Neural progenitor cell (in vitro differentiated cells): ENCODE measurements at regions not wholly inside any gene's neighbourhood (a gene's known extent, or its start where the extent isn't known, plus 50 kb on each side); places are given as distances from the start of the nearest gene placed in this dataset.

Experiments
- DNase-seq: peaks from one replicate; pipeline ENCODE4 v3.0.0-alpha.2; 2016; ENCODE audit warnings: low spot score
- H2AFZ ChIP-seq: fragments of 200-600 bp; sonication (generic); replicated peaks from 2 replicates; pipeline ENCODE4 v1.6.1; 2016; ENCODE audit warnings: antibody characterized with exemption
- H3F3A ChIP-seq: fragments of 200-600 bp; sonication (generic); 2 replicates; pipeline ENCODE4 v1.6.1; 2016; ENCODE audit warnings: antibody characterized with exemption, low read depth
- H3K27ac ChIP-seq: fragments of 200-600 bp; sonication (generic); 2 replicates; pipeline ENCODE4 v1.5.1; 2016; ENCODE audit warnings: mild to moderate bottlenecking
- H3K27me3 ChIP-seq: fragments of 200-600 bp; sonication (generic); 2 replicates; pipeline ENCODE4 v1.6.1; 2016; ENCODE audit warnings: mild to moderate bottlenecking, moderate library complexity
- H3K36me3 ChIP-seq: fragments of 200-600 bp; sonication (generic); 2 replicates; pipeline ENCODE4 v1.5.1; 2016
- H3K4me1 ChIP-seq: fragments of 200-600 bp; sonication (generic); 2 replicates; pipeline ENCODE4 v1.6.1; 2016; ENCODE audit warnings: mixed run types
- H3K4me2 ChIP-seq: fragments of 200-600 bp; sonication (generic); 2 replicates; pipeline ENCODE4 v1.6.1; 2016
- H3K4me3 ChIP-seq: fragments of 200-600 bp; sonication (generic); 2 replicates; pipeline ENCODE4 v1.5.1; 2016
- H3K79me2 ChIP-seq: fragments of 200-600 bp; sonication (generic); 2 replicates; pipeline ENCODE4 v1.6.1; 2016; ENCODE audit warnings: low read depth
- H3K9ac ChIP-seq: fragments of 200-600 bp; sonication (generic); 2 replicates; pipeline ENCODE4 v1.6.1; 2016
- H3K9me3 ChIP-seq: fragments of 200-600 bp; sonication (generic); 2 replicates; pipeline ENCODE4 v1.5.1; 2016; ENCODE audit warnings: low read depth
- H4K20me1 ChIP-seq: fragments of 200-600 bp; sonication (generic); 2 replicates; pipeline ENCODE4 v1.6.1; 2016; ENCODE audit warnings: low read depth
- H3K27ac Mint-ChIP-seq: 3 replicates; pipeline ENCODE4 v1.8.0; 2021; ENCODE audit warnings: mixed read lengths
- H3K27me3 Mint-ChIP-seq: 2 replicates; pipeline ENCODE4 v1.8.0; 2022; ENCODE audit warnings: low read depth, mild to moderate bottlenecking, inconsistent platforms, moderate library complexity, mixed read lengths; ENCODE audit not compliant: insufficient read depth
- H3K36me3 Mint-ChIP-seq: 3 replicates; pipeline ENCODE4 v1.8.0; 2021; ENCODE audit warnings: mixed read lengths
- H3K4me1 Mint-ChIP-seq: 3 replicates; pipeline ENCODE4 v1.8.0; 2021; ENCODE audit warnings: mixed read lengths
- H3K4me3 Mint-ChIP-seq: 3 replicates; pipeline ENCODE4 v1.8.0; 2021; ENCODE audit warnings: mild to moderate bottlenecking, moderate library complexity, mixed read lengths
- H3K9me3 Mint-ChIP-seq: 3 replicates; pipeline ENCODE4 v1.8.0; 2020; ENCODE audit warnings: mixed read lengths
- CTCF ChIP-seq: fragments of 200-600 bp; sonication (generic); IDR thresholded peaks from 2 replicates; pipeline ENCODE4 v1.5.1; 2017; ENCODE audit warnings: antibody characterized with exemption, mild to moderate bottlenecking
- EZH2 ChIP-seq: fragments of 200-600 bp; sonication (generic); IDR thresholded peaks from 2 replicates; pipeline ENCODE4 v1.6.1; 2017; ENCODE audit warnings: antibody characterized with exemption, mild to moderate bottlenecking, moderate library complexity
- EZH2phosphoT487 ChIP-seq: fragments of 200-600 bp; sonication (generic); IDR thresholded peaks from 2 replicates; pipeline ENCODE4 v1.6.1; 2017; ENCODE audit warnings: antibody characterized with exemption

- Histone ChIP-seq H3K79me2 (no peaks in the 10 kb centered on the region), H3K4me1 (no peaks in the 10 kb centered on the region), H3K4me3 (no peak overlapping the region), H3K27me3 (no peaks in the 10 kb centered on the region), H3K36me3 (no peaks in the 10 kb centered on the region), H3K9ac (no peak overlapping the region), H4K20me1 (no peaks in the 10 kb centered on the region), H3K4me2 (no peak overlapping the region), H3K27ac (no peak overlapping the region), H2AFZ (no peak overlapping the region), H3F3A (no peaks in the 10 kb centered on the region), H3K9me3 (no peaks in the 10 kb centered on the region)
- no peaks in the 10 kb centered on the region for H3K27me3 Mint-ChIP-seq
- H3K27ac Mint-ChIP-seq: no peak overlapping the region
- no peak overlapping the region for H3K4me3 Mint-ChIP-seq
- no peaks in the 10 kb centered on the region for H3K4me1 Mint-ChIP-seq
- no peaks in the 10 kb centered on the region for H3K36me3 Mint-ChIP-seq
- TF ChIP-seq CTCF: no peak
- TF ChIP-seq EZH2: no peak
- no peak for TF ChIP-seq EZH2phosphoT487
- DNase-seq: no peak
- H3K9me3 Mint-ChIP-seq: peaks cover 4% of the 10 kb centered on the region
Measured at GRCh38 chr4:189291939-189292338, 648.7 kb upstream of the FRG1 start.

- Histone ChIP-seq H3K27ac (no peak overlapping the region), H4K20me1 (no peaks in the 10 kb centered on the region), H2AFZ (no peak overlapping the region), H3K4me2 (no peak overlapping the region), H3K27me3 (no peaks in the 10 kb centered on the region), H3K4me3 (no peak overlapping the region), H3K79me2 (no peaks in the 10 kb centered on the region), H3F3A (no peaks in the 10 kb centered on the region), H3K9me3 (no peaks in the 10 kb centered on the region), H3K4me1 (no peaks in the 10 kb centered on the region), H3K9ac (no peak overlapping the region), H3K36me3 (no peaks in the 10 kb centered on the region)
- no peak for DNase-seq
- Mint-ChIP-seq H3K27ac (no peak overlapping the region), H3K36me3 (no peaks in the 10 kb centered on the region), H3K4me3 (no peak overlapping the region), H3K4me1 (no peaks in the 10 kb centered on the region), H3K27me3 (no peaks in the 10 kb centered on the region), H3K9me3 (peaks cover 7% of the 10 kb centered on the region)
- no peak for TF ChIP-seq CTCF
- TF ChIP-seq EZH2: no peak
- TF ChIP-seq EZH2phosphoT487: no peak
Measured at GRCh38 chr4:189293459-189293858, 647.2 kb upstream of the FRG1 start.

GRCh38 chr4:189294574-189294973, 646.1 kb upstream of the FRG1 start:
- H4K20me1 ChIP-seq: no peaks in the 10 kb centered on the region
- Mint-ChIP-seq H3K27me3 (no peaks in the 10 kb centered on the region), H3K27ac (no peak overlapping the region), H3K9me3 (peaks cover 7% of the 10 kb centered on the region), H3K4me3 (no peak overlapping the region), H3K4me1 (no peaks in the 10 kb centered on the region), H3K36me3 (no peaks in the 10 kb centered on the region)
- no peaks in the 10 kb centered on the region for H3F3A ChIP-seq
- TF ChIP-seq EZH2: no peak
- TF ChIP-seq EZH2phosphoT487: no peak
- TF ChIP-seq CTCF: no peak
- no peak overlapping the region for H3K9ac ChIP-seq
- no peaks in the 10 kb centered on the region for H3K4me1 ChIP-seq
- no peak overlapping the region for H3K4me3 ChIP-seq
- H3K79me2 ChIP-seq: no peaks in the 10 kb centered on the region
- H3K9me3 ChIP-seq: no peaks in the 10 kb centered on the region
- no peaks in the 10 kb centered on the region for H3K27me3 ChIP-seq
- DNase-seq: no peak
- no peaks in the 10 kb centered on the region for H3K36me3 ChIP-seq
- no peak overlapping the region for H3K27ac ChIP-seq
- H2AFZ ChIP-seq: no peak overlapping the region
- H3K4me2 ChIP-seq: no peak overlapping the region

- peaks cover 4% of the 10 kb centered on the region for H3K9me3 Mint-ChIP-seq
Measured at GRCh38 chr4:189299706-189300105, 641.0 kb upstream of the FRG1 start.

More at GRCh38 chr4:189299706-189300105, 641.0 kb upstream of the FRG1 start:
- H3K27ac ChIP-seq: no peak overlapping the region
- no peak overlapping the region for H3K9ac ChIP-seq
- H3K27ac Mint-ChIP-seq: no peak overlapping the region
- H3K4me1 ChIP-seq: no peaks in the 10 kb centered on the region
- H2AFZ ChIP-seq: no peak overlapping the region
- no peaks in the 10 kb centered on the region for H3K36me3 Mint-ChIP-seq
- H3K4me3 ChIP-seq: no peak overlapping the region
- no peaks in the 10 kb centered on the region for H3F3A ChIP-seq
- H3K4me2 ChIP-seq: no peak overlapping the region
- H4K20me1 ChIP-seq: no peaks in the 10 kb centered on the region
- peaks cover 2% of the 10 kb centered on the region for H3K27me3 Mint-ChIP-seq
- H3K27me3 ChIP-seq: no peaks in the 10 kb centered on the region
- no peak overlapping the region for H3K4me3 Mint-ChIP-seq
- H3K79me2 ChIP-seq: no peaks in the 10 kb centered on the region
- no peak for DNase-seq
- H3K4me1 Mint-ChIP-seq: no peaks in the 10 kb centered on the region
- no peaks in the 10 kb centered on the region for H3K9me3 ChIP-seq
- TF ChIP-seq CTCF (no peak), EZH2 (no peak), EZH2phosphoT487 (no peak)
- no peaks in the 10 kb centered on the region for H3K36me3 ChIP-seq
